ENCODE measurements at regions not wholly inside any gene's neighbourhood (a gene's known extent, or its start where the extent isn't known, plus 50 kb on each side); places are given as distances from the start of the nearest gene placed in this dataset.
"Not testable (repeated sequence)": the region's sequence is repeated elsewhere in the genome, so short reads cannot be mapped to it uniquely, and the experiment has no call there.

DNA sequence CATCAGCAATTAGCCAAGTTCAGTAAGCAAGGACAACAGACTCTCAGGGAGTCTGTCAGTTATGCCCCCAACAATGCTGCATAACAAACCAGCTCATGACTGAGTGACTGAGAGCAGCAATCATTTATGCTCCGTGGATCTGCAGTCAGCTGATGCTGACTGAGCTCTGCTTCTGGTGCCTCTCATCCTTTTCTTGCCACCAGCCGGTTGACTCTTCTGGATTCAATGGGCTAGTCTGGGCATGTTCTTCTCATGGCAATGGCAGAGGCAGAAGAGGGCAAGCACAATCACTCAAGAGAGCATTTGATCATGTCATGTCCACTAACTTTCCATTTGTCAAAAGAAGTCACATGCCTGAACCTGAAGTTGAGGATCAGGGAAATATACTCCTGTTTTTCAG is 157.0 kb upstream of the NTRK2 start:
- DNase-seq = no peak

DNA sequence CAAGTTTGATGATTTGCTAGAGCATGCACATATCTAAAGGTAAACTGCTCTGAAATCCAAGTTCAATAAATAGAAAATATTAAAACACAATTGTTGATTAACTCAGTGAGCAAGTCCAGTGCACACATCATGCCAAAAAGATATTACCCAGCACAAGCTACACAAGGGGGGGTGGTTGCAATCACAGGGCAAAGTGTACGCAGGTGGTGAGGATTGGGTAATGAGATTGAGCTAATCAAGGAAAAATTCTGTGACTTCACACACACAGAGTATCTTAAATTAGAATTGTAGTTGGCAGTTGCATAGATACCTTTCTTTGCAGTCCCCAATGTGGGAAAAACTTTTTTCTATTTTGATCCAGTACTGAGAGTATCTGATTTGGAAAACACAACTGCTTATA is 156.1 kb upstream of the NTRK2 start:
- no peak for DNase-seq

DNA sequence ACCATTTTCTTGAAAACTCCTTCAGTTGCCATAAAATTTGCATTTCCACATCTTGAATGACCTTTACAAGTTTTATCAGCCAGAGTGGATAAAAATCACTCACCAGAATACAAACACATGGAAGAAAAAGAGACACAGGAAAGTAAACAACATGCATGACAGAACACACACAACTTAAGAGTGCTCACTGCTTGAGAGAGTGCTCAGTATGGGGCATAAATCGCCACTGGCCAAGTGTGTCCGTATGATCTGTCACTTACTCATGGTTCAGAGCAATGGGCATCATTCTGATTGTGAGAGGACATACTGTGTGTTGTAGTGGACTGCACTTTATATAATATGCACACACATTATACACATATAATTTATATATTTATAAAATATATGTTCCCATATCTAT is 155.6 kb upstream of the NTRK2 start:
- DNase-seq = no peak

DNA sequence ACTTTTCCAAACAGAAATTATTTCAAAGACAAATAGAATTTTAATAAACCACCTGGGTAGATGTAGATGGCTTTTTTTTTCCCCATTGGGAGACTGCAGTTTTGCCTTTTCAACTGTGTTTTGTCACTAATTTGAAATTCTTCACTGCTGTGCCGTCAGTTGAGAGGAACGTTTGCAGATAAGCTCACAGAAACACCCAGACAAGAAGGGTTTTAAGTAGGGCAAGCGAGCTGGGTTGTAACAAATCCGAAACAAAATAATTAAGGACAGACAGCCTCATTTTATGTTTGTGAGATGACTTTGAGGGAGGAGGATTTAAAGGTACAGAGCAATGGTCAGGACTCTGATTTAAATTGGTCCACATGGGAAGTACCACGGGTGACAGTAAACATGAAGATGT is 155.1 kb upstream of the NTRK2 start:
- no peak for DNase-seq

DNA sequence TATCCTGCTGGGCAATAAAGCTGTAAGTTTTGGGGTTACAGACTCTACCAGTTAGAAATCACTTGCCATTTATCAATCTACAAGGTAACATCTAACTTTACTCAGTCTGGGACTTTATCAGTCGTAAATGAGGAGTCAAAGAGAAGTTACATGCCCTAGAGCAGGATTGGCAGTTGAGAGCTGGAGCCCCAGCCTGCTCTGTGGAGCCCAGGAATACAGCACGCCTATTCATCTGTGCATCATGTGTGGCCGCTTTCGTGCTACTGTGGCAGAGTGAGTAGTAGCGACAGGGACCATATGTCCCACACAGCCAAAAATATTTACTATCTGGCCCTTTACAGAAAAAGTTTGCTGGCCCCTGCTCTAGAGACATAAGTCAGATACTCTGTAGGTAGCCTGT is 152.5 kb upstream of the NTRK2 start:
- DNase-seq = no peak

DNA sequence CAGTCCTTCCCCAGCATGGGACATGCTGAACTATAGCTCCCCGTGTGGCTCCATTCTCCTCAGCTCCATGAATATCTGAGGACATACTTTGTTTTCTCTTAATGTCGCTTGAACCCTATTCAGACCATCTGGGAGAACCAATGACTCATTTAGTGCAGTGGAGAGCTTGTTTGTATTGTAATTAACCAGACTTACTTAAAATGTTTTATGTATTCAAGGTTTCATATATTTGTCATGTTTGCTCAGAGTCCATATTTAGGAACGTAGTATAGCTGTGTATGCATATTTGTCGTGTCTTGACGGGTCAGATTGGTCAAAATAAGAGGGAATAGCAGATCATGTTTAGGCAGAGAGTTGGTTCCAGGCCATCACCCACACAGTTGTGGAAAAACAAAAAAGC is 150.1 kb upstream of the NTRK2 start:
- DNase-seq = no peak

DNA sequence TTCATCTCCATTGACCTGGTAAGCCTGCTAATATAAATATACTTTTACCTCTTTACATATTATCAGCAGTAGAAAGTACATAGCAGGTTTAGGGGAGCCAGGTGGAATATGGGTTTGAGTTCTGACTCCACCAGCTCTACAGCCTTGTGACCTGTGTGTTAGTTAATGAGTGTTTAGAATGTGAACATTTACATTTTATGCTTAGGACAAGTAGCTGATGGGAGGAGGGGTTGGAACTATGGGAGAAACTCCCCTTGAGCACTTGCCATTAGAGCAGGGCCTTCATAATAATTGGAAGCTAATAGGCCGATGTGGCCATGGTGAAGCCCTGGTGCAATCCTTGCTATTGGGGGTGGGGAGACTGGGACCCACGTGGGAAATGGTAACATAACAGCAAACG is 148.3 kb upstream of the NTRK2 start:
- DNase-seq = no peak

DNA sequence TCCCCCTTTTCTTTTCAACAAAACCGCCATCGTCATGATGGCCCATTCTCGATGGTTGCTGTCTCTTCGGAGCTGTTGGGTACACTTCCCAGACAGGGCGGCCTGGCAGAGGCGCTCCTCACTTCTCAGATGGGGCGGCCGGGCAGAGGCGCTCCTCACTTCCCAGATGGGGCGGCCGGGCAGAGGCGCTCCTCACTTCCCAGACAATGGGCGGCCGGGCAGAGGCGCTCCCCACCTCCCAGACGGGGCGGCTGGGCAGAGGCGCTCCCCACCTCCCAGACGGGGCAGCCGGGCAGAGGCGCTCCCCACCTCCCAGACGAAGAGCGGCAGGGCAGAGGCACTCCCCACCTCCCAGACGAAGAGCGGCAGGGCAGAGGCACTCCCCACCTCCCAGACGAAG is 143.3 kb upstream of the NTRK2 start:
- DNase-seq = not testable (repeated sequence)

DNA sequence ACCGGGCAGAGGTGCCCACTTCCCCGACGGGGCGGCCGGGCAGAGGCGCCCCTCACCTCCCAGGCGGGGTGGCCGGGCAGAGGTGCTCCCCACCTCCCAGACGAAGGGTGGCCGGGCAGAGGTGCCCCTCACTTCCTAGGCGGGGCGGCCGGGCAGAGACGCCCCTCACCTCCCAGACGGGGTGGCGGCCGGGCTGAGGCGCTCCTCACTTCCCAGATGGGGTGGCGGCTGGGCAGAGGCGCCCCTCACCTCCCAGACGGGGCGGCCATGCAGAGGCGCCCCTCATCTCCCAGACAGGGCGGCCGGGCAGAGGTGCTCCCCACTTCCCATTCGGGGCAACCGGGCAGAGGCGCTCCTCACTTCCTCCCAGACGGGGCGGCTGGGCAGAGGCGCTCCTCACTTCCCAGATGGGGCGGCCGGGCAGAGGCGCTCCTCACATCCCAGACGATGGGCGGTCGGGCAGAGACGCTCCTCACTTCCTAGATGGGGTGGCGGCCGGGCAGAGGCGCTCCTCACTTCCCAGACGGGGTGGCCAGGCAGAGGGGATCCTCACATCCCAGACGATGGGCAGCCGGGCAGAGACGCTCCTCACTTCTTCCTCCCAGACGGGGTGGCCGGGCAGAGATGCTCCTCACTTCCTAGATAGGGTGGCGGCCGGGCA is 142.3 kb upstream of the NTRK2 start:
- not testable (repeated sequence) for DNase-seq

DNA sequence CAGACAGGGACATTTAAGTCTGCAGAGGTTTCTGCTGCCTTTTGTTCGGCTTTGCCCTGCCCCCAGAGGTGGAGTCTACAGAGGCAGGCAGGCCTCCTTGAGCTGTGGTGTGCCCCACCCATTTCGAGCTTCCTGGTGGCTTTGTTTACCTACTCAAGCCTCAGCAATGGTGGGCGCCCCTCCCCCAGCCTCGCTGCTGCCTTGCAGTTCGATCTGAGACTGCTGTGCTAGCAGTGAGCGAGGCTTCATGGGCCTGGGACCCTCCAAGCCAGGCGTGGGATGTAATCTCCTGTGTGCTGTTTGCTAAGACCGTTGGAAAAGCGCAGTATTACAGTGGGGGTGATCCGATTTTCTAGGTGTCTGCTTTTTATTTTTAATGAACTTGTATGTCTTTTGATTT is 133.6 kb upstream of the NTRK2 start:
- not testable (repeated sequence) for DNase-seq

DNA sequence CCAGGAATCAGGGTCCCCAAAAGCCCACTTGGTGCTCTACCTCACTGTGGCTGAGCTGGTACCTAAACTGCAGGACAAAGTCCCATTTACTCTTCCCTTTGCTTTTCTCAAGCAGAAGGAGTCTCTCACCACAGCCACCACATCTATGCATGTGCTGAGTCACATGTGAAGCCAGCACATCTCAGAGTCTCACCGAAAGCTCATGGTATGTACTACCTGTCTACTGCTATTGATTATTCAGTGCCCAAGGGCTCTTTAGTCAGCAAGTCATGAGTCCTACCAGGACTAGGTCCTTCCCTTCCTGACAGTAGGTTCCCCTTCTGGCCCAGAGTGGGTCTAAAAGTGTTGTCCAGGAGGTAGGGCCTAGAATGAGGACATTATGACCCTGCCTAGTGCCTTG is 130.7 kb upstream of the NTRK2 start:
- no peak for DNase-seq

DNA sequence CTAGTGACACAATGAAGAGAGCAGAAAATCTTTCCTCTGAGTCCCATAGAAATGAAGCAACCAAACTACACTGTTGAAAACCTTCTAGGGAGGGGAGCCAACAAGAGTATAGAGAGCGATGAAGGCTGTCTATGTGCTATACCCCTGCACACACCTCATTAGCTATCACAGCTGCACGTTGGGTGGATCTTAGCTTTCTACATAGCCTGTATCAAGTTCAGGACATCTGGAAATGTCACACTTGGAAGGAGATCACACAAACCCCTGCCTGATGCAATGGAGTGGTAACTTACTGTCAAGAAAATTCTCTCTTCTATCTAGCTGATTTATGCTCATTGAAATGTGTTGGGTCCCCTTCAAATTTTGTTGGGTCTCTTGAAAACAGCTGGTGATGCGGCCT is 127.0 kb upstream of the NTRK2 start:
- DNase-seq = no peak

DNA sequence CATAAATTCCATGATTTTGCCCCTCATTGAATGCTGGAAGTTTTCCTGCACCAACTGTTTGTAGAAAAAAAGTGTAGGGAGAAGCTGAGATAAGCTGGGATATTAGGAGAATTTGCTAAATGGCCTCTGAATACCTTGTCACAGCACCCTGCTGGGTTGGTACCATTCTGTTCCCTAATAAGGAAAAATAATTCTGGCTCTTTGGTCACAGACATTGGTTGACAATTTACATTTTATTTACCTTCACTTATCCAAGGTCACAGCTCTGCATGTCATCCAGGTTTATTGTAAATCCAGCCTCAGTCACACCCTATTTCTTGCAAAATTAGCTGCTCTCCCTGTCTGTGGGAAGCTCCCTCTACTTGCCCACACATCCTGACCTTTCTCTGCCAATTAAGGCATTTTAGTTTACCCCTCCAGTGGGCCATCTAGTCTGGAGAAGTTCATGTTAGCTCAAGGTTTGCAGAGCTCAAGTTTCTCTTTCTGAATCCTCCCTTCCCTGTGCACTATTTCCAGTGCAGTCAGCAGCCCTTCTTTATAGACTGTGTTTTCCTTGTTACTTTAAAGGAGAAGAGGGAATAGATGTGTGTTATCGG is 115.4 kb upstream of the NTRK2 start:
- DNase-seq = no peak

DNA sequence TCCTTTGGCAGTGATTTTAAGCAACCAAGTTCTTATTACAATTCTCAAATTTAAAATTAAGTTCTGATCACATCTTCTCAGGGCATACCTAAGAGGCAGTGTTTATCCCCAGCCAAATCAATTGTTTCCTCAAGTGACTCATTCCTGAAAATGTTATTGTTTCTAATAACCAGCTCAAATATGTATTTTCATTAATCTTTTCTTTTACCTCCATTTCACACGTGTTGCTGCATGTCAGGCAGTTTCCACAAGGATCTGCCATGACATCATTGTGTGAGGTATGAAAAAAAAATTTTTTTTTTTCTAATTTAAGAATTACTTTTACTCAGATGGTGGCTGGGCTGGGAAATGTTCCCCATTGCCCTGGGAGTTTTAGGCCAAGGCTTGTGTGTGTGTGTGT is 113.0 kb upstream of the NTRK2 start:
- DNase-seq = no peak

DNA sequence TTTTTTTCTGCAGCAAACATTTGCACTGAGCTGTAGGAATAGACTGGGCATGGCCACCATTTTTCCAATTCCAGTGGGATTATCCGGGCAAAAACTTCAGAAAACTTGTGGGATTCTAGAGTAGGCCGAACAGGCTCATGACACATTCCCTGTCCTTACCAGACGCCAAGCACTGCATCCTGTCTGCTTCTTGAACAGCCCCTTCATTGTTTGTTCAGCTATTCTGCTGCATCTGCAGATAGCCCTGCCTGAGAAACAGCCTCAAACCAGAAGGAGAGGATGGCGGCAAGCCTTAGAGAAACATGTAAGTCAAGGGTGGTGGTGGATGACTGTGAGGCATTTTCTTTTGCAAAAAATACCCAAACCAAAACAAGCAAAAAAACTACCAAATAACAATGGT is 111.8 kb upstream of the NTRK2 start:
- DNase-seq = no peak

DNA sequence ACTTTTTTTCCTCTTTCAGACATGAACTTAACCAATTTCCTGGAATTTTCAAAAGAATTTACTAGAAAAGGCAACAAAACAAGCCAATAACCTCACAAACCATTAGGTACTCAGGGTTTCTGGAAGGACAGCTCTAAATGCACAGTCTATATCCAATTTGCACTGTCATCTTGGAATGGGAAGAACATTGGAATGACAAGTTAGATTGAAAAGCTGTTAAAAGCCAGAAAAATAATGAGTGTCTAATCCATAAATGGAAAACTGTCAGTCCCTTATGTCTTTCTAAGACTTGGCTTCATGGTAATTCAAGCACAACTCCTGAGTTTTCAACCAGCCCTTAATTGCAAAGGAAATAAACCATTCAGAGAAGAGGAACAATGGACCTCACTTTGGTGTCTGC is 105.8 kb upstream of the NTRK2 start:
- DNase-seq = no peak

DNA sequence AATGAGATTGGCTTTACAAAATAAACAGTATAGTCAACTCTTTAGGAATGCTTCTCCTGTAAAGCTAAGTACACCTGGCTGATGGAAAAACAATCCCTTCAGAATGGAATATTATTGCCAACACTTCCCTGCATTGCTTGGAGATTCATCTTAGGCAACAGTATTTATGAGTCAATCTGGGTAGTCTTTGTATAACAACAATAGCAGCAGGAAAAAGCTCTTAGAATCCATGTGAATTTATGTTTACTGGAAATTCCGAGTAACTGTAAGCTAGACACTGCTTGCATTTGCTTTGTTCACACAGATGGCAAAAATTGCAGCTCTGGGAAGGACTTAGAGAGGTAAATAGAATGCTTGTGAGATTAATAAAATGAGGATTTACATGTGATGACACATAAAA is 101.7 kb upstream of the NTRK2 start:
- DNase-seq = no peak

DNA sequence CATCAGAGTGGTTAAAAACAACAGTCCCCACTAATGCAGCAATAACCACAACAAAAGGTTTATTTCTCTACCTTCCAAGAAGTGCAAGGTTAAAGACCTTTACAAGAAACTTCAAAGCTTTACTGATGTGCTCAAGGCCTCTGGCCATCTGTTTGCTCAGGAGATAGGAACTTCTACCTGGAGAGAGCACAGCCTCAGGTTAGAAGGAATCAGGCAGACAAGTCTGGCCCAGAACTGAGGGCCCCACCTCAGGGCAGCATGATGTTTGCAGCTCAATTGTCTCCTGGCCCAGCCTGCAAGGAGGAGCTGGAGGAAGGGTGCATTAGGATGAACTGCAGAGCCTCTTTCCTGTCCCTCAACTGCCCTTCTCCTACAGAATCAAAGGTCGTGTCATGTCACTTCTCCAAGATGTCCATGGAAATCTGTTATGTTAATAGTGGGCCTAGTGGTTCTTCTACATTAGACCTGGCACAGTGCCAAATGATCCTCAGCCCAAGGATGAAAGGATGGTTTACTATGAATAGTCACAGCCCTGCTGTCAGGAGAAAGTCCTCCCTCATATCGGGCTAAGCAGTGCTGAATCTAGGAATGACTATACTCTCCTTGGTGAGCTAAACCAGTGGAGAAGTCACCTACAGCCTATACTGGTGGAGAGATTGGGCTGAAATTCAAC is 98.9 kb upstream of the NTRK2 start:
- no peak for DNase-seq

DNA sequence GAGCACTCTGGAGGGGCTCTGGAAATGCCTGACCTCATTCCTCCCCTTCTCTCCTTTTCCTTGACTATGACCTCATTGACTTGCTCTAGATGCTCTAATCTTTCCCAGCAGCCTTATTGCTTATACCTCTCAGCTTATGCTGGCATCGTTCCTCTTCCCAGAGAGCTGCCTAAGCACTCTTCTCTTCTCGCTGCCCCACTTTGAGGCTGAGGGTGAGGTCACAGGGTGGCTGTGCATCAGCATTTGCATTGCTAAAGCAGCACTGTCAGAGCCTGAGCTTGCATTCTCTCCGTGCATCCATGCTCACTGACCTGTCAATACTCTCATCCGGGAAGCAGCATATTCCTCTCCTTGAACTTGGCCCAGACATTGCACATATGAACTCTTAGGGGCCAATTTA is 96.4 kb upstream of the NTRK2 start:
- no peak for DNase-seq

DNA sequence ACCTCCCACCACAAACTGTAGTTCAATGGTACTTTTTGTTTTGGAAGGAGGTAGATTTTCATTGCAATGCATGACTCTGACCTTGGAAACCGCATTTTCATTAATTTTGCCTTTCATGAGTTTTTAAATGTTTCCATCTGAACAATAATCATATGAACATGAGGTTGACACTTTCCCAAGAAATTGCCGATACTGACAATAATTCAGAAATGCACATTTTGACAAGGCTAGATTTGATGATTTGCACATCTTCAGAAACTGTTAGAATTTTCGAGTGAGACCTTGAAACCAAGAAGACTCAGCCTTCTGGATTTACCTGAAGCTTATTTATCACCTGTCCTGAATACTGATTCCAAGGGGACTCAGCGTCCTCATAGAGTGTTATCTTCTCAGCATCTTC is 93.8 kb upstream of the NTRK2 start:
- DNase-seq = no peak

DNA sequence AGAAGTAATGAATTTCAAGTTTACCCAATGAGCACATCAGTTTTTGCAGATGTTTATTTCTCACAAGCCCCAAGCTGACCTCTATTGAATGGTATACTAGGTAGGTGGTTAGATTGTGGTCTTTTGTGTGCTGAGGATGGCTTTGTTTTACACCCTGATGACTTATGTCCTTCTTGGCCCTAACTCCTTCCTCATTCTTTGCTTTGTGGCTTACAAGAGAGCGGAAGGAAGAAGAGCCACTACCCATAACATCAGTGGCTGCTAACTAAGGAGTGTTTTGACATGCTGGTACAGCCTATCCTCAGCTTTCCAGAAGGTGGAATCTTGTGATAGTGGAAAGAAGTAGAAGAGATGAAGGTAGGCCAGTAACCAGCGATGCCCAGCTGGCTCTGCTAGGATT is 85.7 kb upstream of the NTRK2 start:
- DNase-seq = no peak

DNA sequence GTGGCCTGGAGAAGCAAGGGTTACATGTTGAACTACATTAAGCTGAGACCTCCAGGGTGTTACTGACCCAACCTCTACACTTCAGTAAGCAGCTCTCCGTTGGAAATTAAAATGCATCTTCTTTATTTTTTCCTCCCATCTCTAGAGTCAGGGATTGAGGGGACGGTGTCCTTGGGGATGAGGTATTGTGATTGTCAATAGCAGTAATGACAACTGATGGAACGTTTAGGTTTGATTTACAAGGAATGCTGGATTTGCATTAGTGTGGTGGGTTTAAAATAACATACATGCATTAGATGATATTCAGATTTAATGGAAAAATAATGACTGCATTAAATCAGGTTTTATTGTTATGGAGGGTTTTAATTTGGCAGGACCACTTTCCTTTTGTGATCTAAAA is 82.9 kb upstream of the NTRK2 start:
- no peak for DNase-seq

DNA sequence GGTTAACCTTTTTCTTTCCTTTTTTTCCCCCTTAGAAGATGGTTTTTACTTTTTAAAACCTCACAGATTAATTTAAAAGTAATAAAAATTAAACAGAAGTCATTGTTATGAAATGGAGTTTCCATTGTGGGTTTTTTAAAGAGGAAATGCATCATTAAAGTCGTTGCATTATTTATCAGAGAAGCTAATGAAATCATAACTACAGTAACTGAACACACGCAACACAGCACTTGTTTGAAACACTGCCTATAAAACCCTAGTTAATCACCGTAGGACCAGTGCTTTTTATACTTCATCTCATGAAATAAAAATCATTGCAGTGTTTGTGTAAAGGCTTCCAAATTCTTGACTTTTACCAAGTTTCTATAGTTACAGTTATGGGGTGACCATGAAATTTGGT is 82.4 kb upstream of the NTRK2 start:
- DNase-seq = no peak

DNA sequence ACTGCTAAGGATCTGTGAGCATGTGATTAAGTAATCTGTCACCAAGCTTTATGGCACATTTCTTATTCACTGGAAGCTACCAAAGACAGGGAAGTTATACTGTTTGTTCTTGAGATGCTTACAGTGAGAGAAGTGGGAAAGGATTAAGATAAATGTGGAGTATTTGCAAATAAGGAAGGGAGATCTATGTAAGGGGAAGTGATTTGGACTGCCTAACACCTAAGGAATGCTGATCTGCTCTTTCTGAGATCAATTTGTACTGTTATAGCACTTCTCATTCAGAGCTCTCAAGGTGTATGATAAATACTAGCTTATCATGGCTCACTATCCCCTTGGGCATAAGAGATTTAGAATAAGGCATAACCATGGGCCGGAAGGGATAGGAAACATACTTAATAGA is 80.0 kb upstream of the NTRK2 start:
- no peak for DNase-seq

DNA sequence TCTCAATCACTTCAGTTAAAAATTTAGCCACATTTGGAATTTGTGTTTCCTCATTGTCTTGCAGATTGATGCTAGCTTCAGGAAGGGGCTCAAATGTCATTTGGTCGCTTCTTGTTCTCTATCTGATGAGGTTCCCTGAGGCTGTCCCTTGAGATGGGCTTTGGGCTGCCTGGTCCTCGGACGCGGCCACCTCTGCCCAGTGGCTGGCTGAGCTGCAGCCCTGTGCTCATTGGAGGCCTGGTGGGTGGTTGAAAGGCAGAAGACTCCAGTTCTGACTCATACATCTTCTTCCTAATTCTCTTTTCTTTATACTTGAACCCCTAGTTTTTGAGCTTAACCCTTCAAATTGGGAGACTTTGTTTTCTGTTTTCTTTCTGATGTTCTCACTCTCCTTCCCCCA is 78.8 kb upstream of the NTRK2 start:
- no peak for DNase-seq
